HG03095 (cell line): ENCODE measurements at regions not wholly inside any gene's neighbourhood (a gene's known extent, or its start where the extent isn't known, plus 50 kb on each side); places are given as distances from the start of the nearest gene placed in this dataset.

ENCODE experiments used
- ATAC-seq: cut with Tn5 transposase; IDR thresholded peaks from one replicate; pipeline ENCODE4 v1.9.1; 2021; ENCODE audit warnings: moderate library complexity; ENCODE audit not compliant: unreplicated experiment

DNA sequence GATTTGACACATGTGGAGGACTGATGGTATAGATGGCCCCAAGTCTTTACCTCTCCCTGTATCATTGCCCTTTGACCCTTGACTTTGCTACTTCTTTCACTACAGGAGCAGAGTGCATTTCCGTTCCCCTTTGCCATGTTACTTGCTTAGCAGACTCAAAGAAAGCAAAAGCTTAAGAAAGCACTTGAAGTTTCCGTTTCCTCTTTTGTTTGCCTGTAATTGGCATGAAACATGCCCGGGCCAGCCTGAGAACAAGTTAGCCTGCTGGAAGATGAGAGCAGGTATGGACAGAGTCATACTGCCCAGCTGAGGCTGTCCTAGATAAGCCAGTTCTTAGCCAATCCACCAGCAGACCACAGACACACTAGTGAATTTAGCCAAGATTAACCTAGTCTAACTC lies 206.0 kb downstream of the BCOR start:
- ATAC-seq, result no peak

DNA sequence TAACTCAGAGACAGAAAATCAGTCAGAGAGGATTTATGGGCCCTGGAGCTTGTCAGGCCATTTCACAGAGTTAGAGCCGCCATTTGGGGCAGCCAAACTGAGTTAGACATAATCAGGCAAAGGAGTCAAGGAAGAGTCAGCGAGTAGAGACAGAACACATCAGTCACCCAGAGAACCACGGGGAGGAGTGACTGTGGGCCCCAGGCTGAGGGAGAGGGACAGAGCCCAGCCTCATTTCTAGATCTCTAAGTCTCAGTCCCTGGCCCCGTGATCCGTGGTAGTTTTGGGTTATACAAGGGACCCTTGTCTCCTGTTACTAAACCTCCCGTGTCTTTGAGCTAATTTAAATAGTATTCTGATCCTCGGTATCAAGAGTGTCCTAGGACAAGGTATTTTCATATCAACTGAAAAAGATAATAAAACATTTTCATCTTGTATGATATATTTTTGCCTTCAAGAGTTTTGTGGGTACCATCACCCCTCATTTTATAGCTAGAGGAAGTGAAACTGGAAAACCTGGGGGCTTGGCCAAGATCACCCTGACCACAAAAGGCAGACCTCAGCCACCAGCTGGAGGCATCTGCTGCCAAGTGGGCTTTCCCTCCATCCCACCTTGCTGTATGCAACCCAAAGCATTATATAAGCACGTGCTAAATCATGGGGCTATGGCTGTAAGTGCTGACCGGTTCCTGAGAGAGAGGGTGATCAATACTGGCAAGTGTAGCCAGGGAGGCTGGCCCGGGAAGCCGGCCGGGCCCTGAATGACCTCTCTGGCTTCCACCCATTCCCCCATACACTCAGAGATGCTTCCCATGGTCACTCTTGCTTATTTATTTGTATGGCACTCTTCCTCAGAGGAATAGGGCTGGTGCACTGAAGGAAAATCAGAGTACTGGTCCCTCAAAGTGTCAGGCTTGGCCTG lies 204.1 kb downstream of the BCOR start:
- ATAC-seq, result no peak

DNA sequence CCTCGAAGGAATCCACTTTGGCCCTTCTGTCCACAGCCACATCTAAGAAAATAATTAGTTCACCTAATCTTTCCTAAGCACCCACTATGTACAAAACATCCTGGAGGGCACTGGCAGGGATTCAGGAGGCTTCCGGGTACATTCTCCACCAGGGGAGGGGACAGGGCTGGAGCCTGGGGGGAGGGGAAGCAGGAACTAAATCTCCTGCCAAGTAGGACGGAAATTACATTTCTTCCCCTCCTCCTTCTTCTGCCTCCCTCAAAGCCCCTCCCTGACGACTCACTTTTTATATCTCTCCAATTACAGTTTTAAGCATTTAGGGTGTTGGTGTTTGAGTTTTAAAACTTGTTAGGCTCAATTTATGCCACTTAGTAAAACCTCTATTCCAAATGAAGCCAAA lies 203.1 kb downstream of the BCOR start:
- no peak for ATAC-seq

DNA sequence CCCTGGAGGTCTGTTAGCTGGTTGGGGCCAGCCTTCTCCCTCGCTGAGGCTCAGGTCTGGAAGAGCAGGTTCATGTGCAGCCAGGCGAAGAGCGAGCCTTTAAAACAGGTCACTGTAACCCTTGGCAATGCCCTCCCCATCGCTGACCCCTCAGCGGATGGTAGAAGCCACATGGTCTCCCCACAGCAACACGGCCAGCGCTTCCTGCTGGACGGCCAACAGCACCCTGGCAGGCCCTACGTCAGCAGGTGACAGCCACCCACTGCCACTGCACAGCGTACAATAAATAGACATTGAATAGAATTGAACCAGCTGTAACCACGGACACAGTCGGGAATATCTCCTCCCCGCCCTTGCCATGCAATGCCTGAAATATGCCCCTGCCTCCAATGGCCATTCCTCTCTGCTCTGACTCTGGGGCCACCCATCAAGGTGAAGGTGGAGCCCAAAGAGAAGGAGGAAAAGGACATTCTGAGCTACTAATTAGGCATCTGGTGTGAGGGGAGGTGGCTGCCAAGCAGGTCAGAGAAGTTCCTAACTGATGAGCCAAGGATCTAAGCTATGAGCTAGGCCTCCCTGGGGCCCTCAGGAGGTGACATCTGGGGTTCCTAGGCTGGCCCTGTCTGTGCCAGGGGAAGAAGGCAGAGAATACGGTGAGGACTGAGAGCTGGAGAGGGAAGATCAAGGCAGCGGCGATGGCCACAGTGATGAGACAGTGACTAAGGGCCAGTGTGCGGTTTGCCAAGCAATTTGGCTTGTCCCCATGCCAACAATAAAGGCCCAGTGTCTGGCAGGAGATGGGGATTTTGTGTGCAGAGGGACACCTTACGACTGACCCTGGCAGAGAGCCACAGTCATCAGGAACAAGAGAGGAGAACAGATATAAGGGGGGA lies 202.3 kb downstream of the BCOR start:
- no peak for ATAC-seq

DNA sequence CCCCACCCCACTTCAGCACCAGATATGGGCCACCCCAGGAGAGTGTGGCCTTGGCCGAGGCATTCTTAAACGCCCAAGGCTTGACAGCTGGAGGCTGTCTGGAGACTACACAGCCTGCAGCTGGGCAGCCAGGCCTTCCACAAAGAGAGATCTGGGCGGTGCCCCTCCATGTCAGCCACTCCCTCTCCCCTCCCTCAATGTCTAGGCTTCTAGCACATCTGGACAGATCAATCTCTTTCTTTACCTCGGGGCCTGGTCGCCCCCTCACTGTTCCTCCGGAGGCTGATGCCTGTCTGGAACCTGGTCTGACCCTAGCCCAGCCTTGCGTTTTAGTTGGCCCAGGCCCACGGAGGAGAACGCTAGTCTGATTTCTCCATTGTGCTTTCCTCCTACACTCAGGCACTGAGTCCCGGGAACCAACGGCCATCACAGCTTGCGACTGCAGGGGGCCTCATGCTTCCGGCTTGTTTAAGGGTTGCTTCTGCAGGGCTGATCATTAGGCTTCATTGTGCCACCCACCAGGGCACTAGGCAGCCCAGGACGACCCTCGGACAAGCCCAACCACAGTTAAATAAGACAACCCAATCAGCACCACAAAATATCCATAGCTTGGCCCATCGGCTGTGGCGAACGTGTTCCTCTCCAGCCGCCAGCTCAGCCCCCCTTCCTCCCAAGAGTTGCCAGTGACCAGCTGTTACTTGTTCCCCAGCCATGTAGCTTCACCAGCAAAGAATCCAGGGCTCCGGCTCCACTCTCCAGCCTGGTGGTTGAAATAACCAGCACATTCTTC lies 200.6 kb downstream of the BCOR start:
- no peak for ATAC-seq

DNA sequence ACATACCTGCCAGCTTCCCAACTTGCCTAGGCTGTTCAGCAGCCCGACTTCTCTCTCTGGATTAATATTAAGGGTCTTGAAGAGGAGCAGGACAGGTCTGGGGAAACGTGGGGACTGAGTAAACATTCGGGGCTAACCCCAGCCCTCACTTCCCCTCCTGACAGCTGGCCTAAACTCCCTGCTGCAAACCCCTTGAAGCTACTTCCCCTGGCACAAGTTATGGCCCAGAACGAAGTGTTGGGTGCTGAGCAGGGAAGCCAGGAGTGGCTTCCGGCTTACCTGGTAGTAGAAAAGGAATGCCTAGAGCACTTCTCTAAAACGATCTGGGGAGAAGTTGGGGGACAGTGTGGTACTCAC lies 200.0 kb downstream of the BCOR start:
- no peak for ATAC-seq

DNA sequence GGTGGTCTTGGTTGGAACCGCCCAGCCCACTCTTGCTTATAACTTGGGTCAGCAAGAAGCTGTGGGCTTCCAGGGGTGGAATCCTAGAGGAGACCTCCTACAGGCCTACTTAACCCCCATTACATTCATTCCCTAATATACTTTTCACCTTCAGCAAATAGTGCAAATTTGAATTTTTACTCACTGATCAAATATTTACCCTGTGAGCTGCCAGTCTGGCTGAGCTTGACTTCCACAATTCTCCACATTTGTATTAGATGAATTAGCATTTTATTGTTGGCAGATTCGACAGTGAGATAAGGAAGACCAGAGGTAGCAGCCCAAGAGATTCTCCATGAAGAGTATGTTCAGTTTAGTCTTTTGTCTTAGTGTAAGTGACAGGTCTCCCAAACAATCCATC lies 199.6 kb downstream of the BCOR start:
- ATAC-seq, result no peak

DNA sequence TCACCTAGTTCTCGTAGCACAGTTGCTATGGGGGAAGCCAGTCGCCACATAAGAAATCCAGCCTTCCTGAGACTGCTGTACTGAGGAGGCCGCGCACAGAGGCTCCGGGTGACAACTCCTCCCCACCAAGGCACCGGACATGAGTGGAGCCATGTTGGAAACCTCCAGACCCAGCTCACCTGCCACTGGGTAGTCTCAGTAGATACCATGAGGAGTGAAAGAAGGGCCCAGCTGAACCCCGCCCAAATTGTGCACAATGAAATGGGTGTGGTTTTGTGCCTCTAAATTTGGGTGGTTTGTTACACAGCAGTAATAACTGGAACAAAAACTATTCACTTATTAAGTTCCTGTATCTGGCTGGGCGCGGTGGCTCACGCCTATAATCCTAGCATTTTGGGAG lies 198.7 kb downstream of the BCOR start:
- no peak for ATAC-seq

DNA sequence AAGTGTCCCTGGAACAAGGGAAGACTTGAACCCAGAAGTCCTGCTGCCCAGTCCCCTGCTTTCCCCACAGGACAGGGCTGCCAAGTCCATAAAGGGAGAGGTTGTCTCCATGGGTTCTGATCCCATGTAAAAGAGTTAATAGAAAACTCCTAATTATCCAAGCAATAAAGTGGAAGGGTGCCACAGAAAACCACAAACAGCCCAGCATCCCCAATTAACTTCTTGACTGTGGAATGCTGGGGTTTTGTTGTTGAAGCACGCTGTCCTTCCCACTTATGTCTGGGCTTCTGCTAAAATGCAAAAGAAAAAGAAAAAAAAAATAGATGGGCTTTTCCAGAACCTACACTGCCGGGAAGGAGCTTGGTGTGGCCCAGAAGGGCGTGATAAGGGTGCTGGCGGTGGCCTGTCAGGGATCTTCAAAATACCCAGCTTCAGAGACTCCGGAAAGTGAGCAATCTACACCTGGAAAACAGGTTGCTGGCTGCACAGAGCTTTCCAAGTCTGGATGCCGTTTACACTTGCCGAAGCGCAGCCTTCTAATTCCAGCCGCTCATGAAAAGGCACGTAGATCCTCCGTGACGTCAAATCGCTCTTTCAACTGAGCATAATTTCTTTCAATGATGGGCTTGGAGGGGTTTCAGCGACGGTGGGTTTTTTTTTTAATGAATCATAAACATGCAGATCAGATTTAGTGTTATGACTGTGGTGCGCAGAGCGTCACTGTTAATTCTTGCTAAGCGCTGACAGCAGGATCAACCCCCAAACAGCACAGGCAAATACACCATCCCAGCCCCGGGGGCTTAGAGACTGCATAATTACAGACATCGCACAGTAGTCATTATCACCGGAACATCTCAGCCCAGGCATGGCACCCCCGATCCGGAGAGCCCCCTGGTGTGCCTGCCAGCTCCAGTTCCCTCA lies 197.6 kb downstream of the BCOR start:
- ATAC-seq, result no peak

DNA sequence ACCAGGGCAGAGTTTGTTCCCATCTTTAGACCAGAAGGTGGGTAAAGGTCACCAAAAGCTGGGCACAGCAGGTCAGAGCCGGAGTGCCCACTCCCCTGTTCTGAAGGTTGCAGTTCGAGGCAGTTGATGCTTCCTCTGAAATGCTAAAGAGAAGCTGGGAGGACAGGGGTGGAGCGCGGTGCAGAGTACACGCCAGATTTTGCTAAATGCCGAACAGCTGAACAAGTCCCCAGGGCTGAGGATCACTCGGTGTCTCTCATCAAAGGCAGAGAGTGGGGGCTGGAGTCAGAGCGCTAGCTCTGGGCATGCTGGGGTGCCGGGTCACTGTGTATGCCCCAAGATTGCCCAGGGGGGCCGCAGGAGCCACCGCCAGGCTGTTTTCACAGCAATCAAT lies 197.0 kb downstream of the BCOR start:
- ATAC-seq, result no peak

DNA sequence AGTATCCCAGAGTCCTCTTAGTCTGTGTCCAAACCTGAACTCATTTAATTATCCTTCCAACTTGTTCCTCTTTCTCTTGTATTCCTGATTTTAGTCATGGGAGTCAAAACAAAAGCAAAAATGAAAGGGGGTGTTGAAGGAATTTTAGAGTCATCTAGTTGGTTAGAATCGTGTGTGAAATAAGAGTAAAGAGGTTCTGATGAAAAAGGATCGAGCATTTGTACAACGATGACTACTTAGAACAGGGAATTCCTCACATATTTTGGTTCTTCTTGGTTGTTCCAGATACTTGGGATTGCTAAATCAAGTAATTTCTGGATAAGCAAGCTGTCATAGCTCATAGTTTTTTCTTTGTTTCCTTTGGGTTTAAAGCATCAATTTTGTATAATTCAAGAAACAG lies 194.4 kb downstream of the BCOR start:
- ATAC-seq, result no peak

DNA sequence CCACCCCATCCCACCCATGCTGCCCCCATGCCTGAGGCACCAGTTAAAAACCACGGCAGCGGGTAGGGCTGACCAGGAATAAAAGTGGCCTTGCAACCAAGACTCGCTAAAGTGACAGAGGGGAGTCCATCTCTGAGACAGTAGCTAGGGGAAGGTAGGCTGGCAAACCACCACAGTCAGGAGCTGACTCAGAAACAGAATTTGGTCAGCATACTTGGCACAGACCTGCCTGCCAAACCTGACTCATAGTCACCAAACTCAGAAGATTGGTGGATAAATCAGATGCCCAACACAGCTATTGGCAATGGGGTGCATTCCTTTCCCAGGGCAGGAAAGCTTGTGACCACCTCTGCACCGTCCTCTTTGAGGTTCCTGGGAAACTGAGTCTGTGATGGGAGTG lies 193.8 kb downstream of the BCOR start:
- no peak for ATAC-seq

DNA sequence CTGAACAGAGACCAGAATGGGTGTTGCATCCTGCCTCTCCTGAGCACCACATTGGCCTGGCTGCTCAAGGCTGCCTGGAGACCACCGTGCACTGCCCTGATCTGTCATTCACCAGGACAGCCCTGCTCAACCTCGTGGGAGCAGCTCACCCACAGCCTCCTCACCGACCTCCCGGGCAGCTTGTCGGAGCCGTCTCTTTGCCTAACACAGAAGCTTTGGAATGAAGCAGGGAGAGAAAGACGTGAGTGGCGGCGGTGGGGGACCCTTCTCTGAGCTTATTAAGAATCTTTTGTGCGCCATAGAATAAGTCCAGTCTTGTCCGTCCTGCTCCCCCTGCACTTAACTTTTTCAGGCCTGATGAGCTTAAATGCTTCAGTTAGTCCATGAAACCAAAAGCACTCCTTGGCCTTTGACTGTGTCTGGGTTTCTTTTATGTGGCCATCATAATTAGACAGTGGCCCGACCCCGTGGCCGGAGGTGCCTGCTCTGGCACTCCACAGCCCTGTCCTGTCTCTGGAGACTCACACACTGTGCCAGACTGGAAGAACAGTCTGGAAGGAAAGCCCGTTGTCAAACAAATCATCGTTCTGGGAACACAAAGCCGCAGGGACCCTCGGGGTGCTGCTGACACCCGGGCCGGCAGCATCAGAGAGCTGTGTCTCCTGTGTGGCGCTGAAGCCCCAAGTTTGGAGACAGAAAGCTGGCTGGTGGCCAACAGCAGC lies 192.8 kb downstream of the BCOR start:
- ATAC-seq, result no peak

DNA sequence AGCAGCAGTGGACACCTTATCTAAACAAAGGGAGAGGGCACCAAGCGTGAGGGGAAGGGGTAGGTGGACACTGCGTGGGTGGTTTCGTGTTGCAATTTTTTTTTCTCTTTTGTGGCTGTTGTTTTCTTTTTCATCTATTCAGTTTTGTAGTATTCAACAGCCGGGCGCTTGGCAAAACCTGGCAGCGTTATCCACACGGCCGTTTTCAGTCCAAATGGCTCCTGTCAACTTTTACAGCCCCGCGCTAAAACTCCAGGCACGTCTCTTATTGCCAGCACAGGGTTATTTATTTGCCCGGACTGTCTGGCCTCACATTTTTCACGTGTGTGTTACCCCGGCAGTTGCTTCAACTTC lies 192.2 kb downstream of the BCOR start:
- ATAC-seq, result no peak

DNA sequence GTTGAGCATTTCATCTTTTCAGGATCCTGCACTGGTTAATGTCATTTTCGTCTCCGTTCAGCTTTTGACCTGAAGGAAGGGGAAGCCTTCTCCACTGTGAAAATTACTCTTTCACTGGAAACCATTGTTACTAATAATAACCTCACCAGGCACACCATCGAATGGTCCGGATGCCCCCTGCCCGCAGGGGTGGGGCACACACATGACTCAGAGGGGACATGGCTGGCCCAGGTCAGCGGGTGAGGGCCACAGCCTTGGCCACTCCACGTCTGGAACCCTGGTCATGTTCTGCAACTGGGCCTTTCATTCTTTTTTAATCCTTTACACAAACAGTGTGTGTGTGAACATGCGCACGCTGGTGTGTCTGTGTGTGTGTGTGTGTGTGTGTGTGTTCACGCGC lies 191.8 kb downstream of the BCOR start:
- ATAC-seq, result no peak

DNA sequence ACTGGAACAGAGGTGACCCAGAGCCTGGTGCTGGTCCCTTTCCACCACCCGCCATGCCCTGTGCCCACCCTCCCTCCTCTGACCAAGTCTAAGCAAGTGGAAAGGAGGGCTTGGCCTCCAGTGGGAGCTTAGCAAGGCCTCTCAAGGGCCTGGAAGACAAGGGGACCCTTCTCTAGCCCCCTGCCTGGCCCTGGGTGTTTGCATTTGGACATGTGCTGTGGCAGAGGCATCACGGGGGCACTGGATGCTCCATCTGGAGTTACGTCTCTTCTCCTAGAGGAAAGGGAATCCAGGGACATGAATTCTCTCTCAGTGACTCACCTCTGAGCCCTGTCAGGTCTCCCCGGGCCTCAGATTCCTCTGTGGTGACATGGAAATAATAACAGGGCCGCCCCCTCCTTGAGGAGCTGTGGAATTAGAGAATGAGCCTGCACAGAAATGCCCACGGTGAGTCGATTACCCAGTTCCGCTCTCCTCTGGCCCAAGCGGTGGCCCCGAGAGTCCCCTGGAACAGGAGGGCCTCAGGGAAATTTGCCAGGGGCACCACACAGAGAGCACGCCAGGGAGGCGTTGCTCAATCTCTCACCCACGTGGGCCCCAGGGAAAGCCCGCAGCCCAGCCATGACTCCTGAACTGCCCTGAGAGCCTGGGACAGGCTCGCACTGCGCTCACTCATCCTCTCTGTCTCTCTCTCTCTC lies 189.6 kb downstream of the BCOR start:
- ATAC-seq, result no peak

DNA sequence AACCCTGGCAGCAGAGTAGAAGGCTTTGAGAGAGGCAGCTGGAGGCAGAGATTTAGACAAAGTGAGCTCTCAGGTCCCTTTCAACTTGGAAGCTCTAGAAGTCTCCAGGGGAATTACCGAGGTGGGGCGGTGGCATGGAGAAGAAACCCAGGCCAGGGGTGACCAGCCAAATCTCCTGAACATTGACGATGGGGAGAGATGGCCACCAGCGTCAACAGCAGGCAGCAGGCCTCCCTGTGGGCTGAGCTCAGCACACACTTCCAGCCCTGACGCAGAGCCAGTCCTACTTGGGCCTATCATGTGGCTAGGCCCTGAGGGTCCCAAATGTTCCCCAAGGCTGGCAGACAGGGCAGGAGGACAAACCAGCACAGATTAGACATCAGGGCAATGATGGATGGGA lies 187.8 kb downstream of the BCOR start:
- ATAC-seq, result no peak

DNA sequence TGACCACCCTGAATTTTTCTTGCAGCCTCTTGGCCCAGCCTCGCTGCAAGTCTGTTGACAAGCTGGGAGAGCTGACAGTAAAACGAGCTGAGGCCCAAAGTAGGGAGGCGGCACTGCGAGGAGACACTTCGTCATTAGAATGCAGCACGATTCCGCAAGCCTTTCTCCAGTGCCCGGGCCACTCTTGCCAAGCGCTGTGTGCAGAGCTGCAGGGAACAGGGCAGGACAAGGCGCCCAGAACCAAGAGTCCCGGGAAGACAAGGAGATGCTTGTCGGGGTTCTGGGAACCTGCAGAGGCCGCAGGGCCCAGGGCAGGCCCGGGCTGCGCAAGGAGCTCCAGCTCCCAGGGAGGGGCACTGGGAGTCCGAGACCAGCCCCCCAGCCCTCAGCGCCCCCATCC lies 187.1 kb downstream of the BCOR start:
- ATAC-seq, result no peak

DNA sequence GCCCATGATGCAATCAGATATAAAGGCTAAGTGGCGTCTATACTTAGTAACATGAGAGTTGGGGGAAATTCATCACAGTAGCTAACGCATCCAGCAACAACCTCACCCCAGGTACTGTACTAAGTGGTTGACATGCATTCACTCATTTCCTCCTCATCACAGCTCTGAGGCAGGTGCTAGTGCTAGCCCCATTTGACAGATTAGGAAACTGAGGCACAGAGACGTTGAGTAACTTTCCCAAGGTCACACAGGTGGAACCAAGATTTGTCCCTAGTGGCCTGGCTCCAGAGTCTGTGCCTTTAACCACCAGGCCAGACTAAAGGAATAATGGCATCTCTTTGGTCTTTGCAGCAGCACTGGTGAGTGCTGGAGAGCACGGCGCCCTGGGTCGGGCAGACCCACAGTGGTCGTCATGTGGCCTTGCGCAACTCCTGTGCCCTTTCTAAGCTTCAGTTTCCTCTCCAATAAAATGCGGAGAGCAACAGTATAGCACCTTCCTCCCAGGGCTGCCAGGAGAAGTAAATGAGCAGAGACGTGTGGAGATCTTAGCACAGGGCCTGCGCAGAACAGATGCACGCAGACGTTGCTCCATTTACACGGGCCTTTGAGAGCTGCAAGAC lies 186.4 kb downstream of the BCOR start:
- ATAC-seq, result no peak
